Gastrocnemius medialis (tissue), 4 donors: ENCODE measurements at regions not wholly inside any gene's neighbourhood (a gene's known extent, or its start where the extent isn't known, plus 50 kb on each side); places are given as distances from the start of the nearest gene placed in this dataset.

Source experiments
- ATAC-seq, 2 donors: fragments of 150-250 bp; one replicate each; pipeline ENCODE4 v1.9.1; 2016
- DNase-seq, 2 donors: peaks; one replicate each; pipeline ENCODE4 v3.0.0-alpha.2; 2019
- H3K27ac ChIP-seq, 4 donors: fragments of 200-600 bp; sonication (generic); 1 replicate in 1 of 4; 2 replicates in 3 of 4; pipeline ENCODE4 v1.5.1; 2016 to 2018; ENCODE audit warnings: mild to moderate bottlenecking in 2 of 4, moderate library complexity in 1 of 4
- H3K27me3 ChIP-seq, 3 donors: fragments of 200-600 bp; sonication (generic) in 2 of 3; 1 replicate in 1 of 3; 2 replicates in 2 of 3; pipeline versions ENCODE4 v1.5.1 to v1.6.0; 2016 to 2019; ENCODE audit warnings: mild to moderate bottlenecking in 1 of 3, moderate library complexity in 1 of 3
- H3K36me3 ChIP-seq, 2 donors: fragments of 200-600 bp; sonication (generic) in 1 of 2; one replicate each; pipeline ENCODE4 v1.5.1; 2017 to 2018
- H3K4me1 ChIP-seq, 2 donors: fragments of 200-600 bp; sonication (generic) in 1 of 2; one replicate each; pipeline ENCODE4 v1.5.1; 2016 to 2017; ENCODE audit warnings: mild to moderate bottlenecking in 2 of 2
- H3K4me3 ChIP-seq, 4 donors: fragments of 200-600 bp; sonication (generic) in 3 of 4; 1 replicate in 1 of 4; 2 replicates in 3 of 4; pipeline ENCODE4 v1.5.1; 2016 to 2019; ENCODE audit warnings: mild to moderate bottlenecking in 2 of 4
- H3K9me3 ChIP-seq, 3 donors: fragments of 200-600 bp; sonication (generic) in 2 of 3; 1 replicate in 1 of 3; 2 replicates in 2 of 3; pipeline ENCODE4 v1.5.1; 2016 to 2019
- CTCF ChIP-seq, 5 experiments: fragments of 450-650 bp in 3 of 5; fragments of 200-600 bp in 2 of 5; sonication (generic) in 2 of 5; IDR thresholded peaks in 4 of 5; conservative IDR thresholded peaks in 1 of 5; 1 replicate in 4 of 5; 2 replicates in 1 of 5; pipeline ENCODE4 v1.5.1; 2016 to 2019; ENCODE audit warnings: antibody characterized with exemption in 5 of 5, mild to moderate bottlenecking in 3 of 5, moderate library complexity in 3 of 5
- POLR2A ChIP-seq, 2 donors: fragments of 450-650 bp; IDR thresholded peaks; one replicate each; pipeline ENCODE4 v1.6.1; 2017; ENCODE audit warnings: antibody characterized with exemption in 2 of 2, mild to moderate bottlenecking in 2 of 2, moderate library complexity in 2 of 2
- in situ Hi-C, 4 donors: fragments of 200-750 bp; cut with MboI; loops; one replicate each; pipeline versions ENCODE4 v1.15.0 to v1.8.0; 2017; ENCODE audit warnings: low sequenced_read_pairs in 4 of 4
- intact Hi-C: fragments of 100-400 bp; cut with DNase I; formaldehyde crosslinking; loops from one replicate; pipeline ENCODE4 v1.15.1; 2023; ENCODE audit warnings: low total_unique reads

- intact Hi-C loops (no loop called here), in situ Hi-C loops (no loop called here)
- Histone ChIP-seq H3K4me3 (no peak overlapping the region), H3K36me3 (no peaks in the 10 kb centered on the region), H3K4me1 (no peaks in the 10 kb centered on the region), H3K27me3 (no peaks in the 10 kb centered on the region), H3K27ac (no peak overlapping the region), H3K9me3 (no peaks in the 10 kb centered on the region)
- TF ChIP-seq POLR2A (IDR thresholded peaks at IDR 0.05) = no peak
- TF ChIP-seq CTCF (IDR thresholded peaks at IDR 0.05 in 4 of 5, conservative IDR thresholded peaks at IDR 0.05 in 1 of 5) = no peak
- ATAC-seq (no peak), DNase-seq (no peak)
These were observed 150.9 kb downstream of the SHOX start for GRCh38 chrX:781224-782204.

DNA sequence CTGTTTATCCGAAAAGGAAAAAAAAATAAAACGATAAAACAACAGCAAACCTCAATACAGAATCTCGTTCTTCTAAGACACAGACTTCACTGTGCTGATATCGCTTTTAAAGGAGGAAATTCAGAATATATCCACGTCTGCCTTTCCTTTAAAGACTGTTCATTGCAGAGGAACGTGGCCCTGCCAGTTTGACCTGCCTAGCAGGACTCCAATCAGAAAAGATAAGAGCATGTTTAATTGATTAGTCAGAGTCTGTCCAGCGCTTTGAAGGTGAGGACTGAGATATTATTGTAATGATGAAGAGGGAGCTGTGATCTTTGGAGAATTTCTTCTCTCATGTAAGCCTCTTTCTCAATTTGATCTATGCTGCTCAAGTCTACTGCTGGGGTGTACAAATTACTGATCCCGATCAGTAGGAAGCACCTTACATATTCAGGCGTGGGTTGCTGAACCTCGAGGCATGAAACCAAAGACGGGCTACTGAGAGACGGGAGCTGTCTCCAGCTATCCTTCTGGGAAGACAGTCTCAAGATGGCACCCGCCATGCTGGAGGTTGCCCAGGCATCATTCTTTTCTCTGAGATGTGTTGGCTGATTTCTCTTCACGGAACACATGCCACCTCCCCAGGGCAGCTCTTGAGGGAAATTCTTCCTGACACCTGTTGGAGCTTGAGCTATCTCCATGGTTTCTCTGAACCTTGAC is 146.1 kb downstream of the SHOX start:
- no peak for ATAC-seq
- no peaks in the 10 kb centered on the region for H3K9me3 ChIP-seq
- no peaks in the 10 kb centered on the region for H3K27me3 ChIP-seq

DNA sequence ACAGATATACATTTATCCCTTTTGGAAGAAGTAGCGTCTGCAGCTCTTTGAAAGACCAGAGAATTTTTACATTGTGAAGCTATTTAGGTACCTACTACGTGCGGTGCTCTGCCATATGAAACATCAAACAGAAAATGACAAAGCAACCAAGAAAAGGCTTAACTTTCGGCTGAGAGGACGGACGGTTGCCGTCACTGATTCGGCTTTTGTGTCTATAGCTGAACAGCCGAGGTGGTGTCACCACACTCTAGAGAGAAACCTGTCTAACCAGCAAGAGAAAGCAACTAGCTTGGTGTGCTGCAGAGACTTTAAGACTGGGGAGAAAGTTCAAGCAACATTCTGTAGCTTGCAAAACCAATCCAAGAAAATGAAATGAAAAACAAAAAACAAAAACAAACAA is 145.5 kb downstream of the SHOX start:
- no peak overlapping the region for H3K4me3 ChIP-seq
- no peaks in the 10 kb centered on the region for H3K36me3 ChIP-seq
- no peaks in the 10 kb centered on the region for H3K9me3 ChIP-seq
- TF ChIP-seq POLR2A (IDR thresholded peaks at IDR 0.05) = no peak
- TF ChIP-seq CTCF (IDR thresholded peaks at IDR 0.05 in 4 of 5, conservative IDR thresholded peaks at IDR 0.05 in 1 of 5) = no peak
- no peak for DNase-seq
- H3K27me3 ChIP-seq = no peaks in the 10 kb centered on the region
- no peaks in the 10 kb centered on the region for H3K4me1 ChIP-seq
- intact Hi-C loops (no loop called here), in situ Hi-C loops (no loop called here)
- no peak for ATAC-seq
- H3K27ac ChIP-seq = no peak overlapping the region

More for the DNA sequence above, 146.1 kb downstream of the SHOX start:
- in situ Hi-C loops = no loop called here
- TF ChIP-seq CTCF (IDR thresholded peaks at IDR 0.05 in 4 of 5, conservative IDR thresholded peaks at IDR 0.05 in 1 of 5) (no peak), POLR2A (IDR thresholded peaks at IDR 0.05) (no peak)
- H3K4me3 ChIP-seq = no peak overlapping the region
- intact Hi-C loops = no loop called here
- H3K36me3 ChIP-seq = no peaks in the 10 kb centered on the region
- H3K4me1 ChIP-seq = no peaks in the 10 kb centered on the region
- no peak for DNase-seq
- no peak overlapping the region for H3K27ac ChIP-seq

DNA sequence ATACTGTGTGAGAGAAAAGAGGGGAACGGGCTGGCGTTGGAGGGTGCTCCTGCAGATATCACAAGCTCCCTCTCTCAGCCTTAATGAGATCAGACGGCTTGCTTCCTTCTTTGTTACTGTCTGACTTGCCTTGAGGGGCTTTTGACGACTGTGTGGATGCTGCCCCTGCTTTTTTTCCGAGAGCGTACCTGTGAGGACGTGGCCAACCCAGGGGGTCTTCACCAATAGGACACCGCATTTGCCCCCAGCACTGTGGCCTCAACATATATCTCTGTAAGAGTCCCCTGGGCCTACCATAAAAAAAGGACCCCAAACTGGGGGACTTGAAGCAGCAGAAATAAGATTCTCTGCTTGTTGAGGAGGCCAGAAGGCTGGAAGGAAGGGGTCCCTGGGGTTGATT is 143.9 kb downstream of the SHOX start:
- no peak overlapping the region for H3K27ac ChIP-seq
- ATAC-seq (no peak), DNase-seq (no peak)
- H3K27me3 ChIP-seq = no peaks in the 10 kb centered on the region
- H3K9me3 ChIP-seq = no peaks in the 10 kb centered on the region
- in situ Hi-C loops = no loop called here
- no peaks in the 10 kb centered on the region for H3K36me3 ChIP-seq
- H3K4me3 ChIP-seq = no peak overlapping the region
- H3K4me1 ChIP-seq = no peaks in the 10 kb centered on the region
- intact Hi-C loops = no loop called here
- TF ChIP-seq CTCF (IDR thresholded peaks at IDR 0.05 in 4 of 5, conservative IDR thresholded peaks at IDR 0.05 in 1 of 5) (no peak), POLR2A (IDR thresholded peaks at IDR 0.05) (no peak)
